GM21367 (cell line): ENCODE measurements at regions not wholly inside any gene's neighbourhood (a gene's known extent, or its start where the extent isn't known, plus 50 kb on each side); places are given as distances from the start of the nearest gene placed in this dataset.
"Not testable (repeated sequence)": the region's sequence is repeated elsewhere in the genome, so short reads cannot be mapped to it uniquely, and the experiment has no call there.

Experiments
- ATAC-seq: cut with Tn5 transposase; IDR thresholded peaks from one replicate; pipeline ENCODE4 v1.9.1; 2021; ENCODE audit not compliant: unreplicated experiment

DNA sequence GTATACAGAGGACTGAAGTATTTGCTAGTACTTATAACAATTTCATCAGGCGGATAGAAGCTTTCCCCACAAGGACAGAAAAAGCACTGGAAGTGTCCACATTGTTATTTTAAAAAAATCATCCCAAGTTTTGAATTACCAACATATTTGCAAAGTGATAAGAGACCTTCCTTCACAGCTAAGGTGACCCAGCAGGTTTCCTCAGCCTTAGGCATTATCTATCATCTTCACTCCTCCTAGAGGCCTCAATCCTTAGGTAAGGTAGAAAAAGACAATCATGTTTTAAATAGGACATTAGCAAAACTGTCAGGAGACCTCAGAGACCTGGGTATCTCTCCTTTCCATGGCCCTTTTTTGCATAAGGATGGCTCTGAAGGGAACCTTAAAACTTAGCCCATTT, 72.5 kb upstream of the CHD6 start:
- ATAC-seq = no peak

DNA sequence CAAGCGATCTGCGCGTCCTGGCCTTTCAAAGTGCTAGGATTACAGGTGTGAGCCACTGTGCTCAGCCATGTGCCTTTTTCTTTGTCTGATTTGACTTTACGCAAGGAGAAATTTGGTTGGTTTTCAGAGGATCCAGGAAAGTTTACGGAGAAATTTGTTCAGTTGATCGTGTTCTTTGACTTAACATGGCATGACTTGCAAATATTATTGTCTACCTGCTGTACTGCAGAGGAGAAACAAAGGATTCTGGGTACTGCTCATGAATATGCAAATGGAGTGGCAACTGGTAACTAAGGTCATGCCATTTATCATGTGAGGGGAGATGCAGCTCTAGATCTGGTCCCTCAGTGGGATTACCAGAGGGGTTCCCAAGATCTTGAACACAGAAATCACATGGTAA, 68.8 kb upstream of the CHD6 start:
- no peak for ATAC-seq

DNA sequence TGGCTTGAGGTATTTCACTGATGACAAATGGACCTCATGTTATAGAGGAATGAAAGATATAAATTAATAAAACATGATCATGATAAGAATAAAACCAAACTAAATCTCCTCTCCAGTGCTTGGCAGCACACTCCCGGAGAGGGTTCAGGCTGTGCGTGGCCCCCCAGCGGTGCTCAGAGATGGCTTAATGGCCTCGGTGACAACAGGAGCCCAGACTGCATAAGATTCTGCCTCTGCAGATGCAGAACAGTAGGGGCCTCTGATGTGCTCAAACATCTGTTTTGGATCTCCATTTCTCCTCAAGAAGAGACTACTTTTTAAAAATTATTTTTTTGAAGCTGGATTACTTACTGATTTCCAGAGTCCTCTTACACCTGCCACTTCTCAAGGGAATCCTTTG, 67.0 kb upstream of the CHD6 start:
- ATAC-seq = not testable (repeated sequence)

DNA sequence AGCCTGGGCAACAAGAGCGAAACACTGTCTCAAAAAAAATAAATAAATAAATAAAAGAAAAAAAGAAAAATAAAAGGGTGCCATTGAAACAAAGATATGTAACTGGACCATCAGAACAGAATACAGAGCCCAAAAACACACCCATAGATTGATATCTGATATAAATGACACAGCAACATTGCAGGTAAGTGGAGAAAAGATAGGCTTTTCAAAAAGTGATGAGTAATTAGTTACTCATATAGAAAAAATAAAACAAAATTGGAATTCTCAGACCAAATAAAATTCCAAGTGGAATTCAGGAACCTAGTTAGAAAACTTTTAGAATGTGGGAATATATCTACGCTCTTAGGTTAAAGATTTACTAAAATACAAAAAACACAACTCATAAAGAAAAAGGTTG, 60.6 kb upstream of the CHD6 start:
- no peak for ATAC-seq

DNA sequence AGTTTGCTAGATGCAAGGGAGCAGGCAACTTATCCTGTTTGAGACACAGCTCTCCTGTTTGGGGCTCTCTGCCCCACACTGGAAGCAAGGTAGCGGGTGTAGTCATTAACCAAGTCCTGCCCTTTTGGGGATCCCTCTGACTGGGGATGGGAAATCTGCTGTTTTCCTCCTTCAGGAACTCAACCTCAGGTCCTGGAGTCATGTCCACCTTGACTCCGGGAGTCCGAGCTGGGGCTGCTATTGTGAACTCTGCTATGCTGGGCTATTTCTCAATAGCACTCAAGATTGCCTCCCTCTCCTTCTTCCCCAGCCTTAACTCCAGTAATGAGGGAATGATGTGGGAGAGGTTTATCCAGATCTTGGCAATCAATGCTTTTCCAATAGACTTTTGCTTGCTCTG, 54.1 kb upstream of the CHD6 start:
- ATAC-seq = no peak

DNA sequence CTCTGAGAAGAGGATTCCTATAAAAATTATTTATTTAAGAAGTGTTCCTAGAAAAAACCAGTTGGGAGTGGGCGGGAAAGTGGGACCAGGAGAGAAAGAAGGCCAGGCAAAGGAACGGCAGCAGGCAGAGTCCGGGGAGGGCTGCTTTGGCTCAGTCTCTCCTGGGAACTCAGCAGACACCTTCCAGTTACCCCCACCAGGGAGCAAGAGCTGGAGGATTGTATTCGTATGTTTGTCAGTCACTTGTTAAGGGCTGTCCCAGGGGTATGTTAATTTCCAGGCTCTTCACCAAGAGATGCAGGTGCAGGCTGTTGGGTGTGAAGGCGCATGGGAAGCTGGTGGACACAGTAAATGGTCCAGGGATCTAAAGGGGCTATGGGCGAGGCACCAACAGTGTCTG, 53.0 kb upstream of the CHD6 start:
- no peak for ATAC-seq

DNA sequence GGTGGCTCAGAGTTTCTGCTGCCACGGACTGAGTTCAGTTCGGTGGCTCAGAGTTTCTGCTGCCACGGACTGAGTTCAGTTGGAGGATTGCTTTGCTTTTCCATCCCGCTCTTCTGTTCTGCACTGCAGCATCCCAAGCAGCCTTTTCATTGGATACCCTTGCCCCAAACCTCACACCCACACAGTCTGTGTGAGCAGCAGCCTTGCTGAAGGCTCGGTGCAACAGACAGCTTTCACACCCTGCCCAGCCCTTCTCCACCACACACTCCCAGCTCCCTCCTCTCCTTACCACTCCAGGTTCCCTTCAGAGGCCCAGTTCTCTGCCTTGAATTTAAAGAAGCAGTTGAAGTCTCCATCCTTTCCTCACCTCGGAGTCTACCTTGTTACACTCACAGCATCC, 52.5 kb upstream of the CHD6 start:
- ATAC-seq = no peak

DNA sequence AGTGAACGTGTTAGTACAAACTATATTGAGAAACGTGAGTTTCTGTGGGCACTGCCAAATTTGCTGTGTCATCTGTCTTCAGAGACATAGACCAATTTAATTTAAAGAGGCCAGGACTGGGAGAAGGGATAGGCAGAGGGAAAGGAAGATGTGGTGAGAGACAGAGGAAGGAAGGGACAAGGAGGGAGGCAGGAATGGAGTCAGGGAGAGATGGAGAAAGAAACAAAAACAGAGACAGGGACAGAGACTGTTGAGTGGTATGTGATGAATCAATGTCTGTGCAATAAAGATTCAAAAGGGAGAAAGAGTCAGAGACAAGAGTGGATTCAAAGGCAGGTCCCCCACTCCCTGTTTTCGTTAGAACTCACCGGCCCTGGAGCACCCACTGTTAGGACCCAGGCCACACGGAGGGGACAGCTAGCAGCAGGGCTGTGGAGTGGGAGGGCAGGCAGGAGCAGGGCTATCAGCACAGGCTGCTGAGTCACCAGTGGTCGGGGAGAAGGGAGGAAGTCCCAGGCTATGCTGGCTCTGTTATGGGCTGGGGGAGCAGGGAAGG, 51.6 kb upstream of the CHD6 start:
- no peak for ATAC-seq

DNA sequence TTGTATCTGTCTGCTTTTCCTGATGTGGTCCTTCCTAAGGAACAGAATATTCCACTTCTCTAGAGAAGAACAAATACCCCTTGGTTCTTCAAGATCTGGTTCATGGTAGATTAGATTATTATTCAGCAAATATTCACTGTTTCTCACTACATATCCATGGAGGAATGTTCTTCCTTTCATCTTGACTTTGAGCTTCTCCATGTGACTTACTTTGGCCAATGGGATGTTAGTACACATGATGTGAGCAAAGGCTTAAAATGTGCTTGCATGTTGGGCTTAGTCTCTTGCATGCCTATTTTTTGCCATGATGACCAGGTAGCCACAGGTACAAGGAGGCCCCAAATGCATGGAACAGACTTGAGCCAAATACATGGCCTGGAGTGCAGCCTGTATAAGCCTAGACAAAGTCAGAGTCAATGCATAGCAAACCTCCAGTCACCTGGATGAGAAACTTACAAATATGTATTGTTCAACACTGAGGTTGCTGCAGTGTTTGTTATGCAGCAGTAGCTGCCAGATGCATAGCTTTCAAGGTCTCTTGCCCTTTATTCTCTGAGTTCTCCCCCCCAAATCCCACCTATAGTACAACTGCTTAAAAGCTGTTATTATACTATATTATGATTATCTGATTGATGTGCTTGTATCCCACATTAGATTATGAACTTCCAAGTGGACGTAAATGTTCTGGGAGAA, 50.0 kb upstream of the CHD6 start:
- ATAC-seq = no peak
